HG03439 (cell line): ENCODE measurements at regions not wholly inside any gene's neighbourhood (a gene's known extent, or its start where the extent isn't known, plus 50 kb on each side); places are given as distances from the start of the nearest gene placed in this dataset.
"Not testable (repeated sequence)": the region's sequence is repeated elsewhere in the genome, so short reads cannot be mapped to it uniquely, and the experiment has no call there.

Experiments
- ATAC-seq: cut with Tn5 transposase; IDR thresholded peaks from one replicate; pipeline ENCODE4 v1.9.1; 2021; ENCODE audit warnings: mild to moderate bottlenecking, moderate library complexity; ENCODE audit not compliant: unreplicated experiment

GRCh38 chr1:81738875-81739274, 61.9 kb upstream of the ADGRL2 start:
- no peak for ATAC-seq

DNA sequence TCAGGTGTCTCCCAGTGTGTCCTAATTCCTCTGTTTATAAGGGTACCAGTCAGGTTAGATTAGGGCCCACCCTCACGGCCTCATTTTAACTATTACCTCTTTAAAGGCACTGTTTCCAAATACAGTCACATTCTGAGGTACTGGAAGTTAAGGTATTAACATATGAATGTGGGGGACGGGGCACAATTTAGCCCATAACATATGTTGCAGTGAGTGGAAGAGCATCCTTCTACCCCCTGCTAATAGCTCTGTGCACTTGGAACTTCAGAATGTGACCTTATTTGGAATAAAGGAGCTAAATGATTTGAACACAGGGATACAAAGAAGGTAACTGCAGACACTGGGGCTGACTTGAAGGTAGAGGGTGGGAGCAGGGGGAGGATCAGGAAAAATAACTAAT, 67.3 kb upstream of the ADGRL2 start:
- ATAC-seq, result no peak

DNA sequence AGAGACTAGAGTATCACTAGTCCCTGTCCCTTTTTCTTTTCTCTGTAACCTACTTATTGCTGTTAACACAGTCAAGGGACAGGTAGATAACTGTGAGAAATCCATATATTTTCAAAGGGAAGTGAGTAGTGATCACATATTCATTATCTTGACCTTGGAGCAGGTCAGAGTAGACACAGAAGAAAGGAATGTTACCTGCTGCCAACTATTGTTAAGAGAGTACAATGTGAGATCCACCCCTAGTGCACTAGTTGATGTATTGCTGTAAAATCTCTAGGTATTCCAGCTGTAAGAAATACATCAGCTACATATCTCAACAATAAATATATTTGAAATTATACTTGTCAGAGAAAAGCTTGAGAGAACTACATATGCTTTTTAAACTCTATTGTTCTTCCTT, 68.7 kb upstream of the ADGRL2 start:
- no peak for ATAC-seq

DNA sequence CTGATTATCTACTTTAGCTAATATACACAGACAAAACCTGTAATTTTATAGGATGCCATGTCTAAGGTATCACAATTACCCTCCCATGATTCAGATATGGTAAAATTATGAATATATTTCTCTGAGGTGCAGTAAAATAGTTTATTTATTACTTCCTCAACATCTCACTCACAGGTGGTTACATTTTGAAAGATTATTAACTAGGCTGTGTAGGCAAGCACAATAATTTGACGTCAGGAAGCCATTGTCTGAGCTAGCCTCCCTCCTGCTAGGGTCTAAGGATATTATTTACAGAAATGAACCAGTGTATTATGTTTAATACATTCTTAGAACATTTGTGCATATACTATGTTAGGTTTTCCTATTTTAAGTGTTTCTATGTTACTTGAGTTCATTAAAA, 69.9 kb upstream of the ADGRL2 start:
- no peak for ATAC-seq

GRCh38 chr1:81730299-81730698, 70.4 kb upstream of the ADGRL2 start:
- ATAC-seq, result not testable (repeated sequence)

- ATAC-seq, result no peak
These were observed 70.9 kb upstream of the ADGRL2 start for GRCh38 chr1:81729818-81730217.

DNA sequence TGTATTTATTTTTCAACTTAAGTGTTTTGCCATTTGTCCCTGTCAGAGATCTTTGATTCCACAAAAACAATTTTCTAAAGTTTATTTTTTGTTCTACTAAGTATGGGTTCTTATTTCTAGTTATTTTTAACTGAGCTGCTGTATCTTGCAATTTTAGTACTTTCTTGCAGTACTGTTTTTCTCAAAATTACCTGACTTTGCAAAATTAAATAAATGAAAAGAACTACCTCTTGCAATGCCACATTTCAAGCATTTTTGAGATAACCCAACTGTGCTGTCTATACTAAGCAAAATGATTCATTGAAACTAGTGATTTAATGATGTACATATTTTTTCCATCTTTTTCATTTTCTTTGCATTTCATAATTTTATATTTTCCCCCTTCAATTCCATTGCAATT, 71.5 kb upstream of the ADGRL2 start:
- ATAC-seq, result no peak

DNA sequence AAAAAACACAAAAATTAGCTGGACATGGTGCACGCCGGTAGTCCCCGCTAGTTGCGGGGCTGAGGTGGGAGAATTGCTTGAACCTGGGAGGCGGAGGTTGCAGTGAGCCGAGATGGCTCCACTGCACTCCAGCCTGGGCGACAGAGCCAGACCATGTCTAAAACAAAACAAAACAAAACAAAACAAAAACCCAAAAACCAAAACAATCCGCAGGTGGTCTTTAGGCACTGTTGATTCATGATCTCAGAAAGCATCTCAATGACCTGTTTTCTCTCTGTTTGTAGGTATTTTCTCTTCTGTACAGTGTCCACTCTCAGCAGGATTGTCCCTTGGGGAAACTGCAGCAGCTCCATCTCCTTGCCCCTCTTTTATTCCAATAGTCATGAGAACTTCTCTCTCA, 74.9 kb upstream of the ADGRL2 start:
- ATAC-seq, result no peak

- ATAC-seq, result not testable (repeated sequence)
These were observed 78.0 kb upstream of the ADGRL2 start for GRCh38 chr1:81722631-81723328.

GRCh38 chr1:81720256-81720655, 80.5 kb upstream of the ADGRL2 start:
- ATAC-seq, result not testable (repeated sequence)

DNA sequence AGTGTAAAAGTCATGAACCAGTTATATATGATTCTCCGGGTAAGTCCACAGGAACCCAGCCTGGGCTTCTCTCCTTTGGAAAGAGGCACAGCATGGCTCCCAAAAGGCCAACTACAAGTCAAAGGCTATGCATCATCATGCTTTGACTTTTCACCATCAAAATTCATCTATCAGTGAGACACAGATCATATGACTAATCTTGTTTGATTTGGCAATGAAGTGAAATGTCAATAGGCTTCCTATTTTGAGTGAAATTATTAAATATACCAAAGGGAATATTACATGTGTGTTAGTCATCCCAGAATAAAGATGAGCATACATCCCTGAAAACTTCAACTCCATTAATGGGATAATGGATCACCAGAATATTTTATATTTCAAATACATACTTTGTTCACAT, 83.5 kb upstream of the ADGRL2 start:
- ATAC-seq, result no peak

DNA sequence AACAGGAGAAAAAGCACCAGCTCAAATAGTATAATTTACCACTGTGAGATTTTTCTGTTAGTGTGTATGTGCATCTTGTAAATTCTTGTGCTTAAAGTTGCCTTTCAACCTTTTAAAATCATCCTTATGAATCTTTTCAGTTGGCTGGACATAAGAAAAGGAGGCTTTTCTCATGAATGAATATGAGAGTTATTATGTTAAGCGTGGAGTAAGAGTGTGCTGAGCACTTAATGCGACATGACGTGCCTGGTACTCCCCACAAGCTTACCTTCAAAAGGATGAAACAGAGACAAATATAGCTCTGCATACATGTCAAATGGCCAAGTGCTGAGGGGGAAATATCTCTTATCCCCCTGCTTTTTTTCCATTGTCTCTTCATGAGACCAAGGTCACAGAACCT, 85.3 kb upstream of the ADGRL2 start:
- no peak for ATAC-seq

DNA sequence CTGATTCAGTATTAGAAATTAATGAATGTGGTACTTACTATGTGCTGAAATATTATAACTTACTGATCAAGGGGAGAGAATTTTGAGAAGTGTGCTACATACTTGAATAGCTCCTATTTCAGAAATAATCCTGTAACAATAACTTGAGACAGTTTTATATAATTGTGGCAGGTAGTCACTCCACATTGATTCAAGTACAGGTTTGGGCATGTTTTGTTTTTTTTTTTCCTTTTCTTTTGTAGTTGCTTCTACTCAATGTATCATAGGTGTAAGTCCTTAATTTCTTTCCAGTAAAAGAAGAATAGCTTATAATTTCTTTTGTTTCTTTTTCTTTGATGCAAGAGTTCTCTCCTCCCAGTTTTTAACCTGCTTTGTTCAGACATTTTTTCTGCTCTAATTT, 86.1 kb upstream of the ADGRL2 start:
- no peak for ATAC-seq

DNA sequence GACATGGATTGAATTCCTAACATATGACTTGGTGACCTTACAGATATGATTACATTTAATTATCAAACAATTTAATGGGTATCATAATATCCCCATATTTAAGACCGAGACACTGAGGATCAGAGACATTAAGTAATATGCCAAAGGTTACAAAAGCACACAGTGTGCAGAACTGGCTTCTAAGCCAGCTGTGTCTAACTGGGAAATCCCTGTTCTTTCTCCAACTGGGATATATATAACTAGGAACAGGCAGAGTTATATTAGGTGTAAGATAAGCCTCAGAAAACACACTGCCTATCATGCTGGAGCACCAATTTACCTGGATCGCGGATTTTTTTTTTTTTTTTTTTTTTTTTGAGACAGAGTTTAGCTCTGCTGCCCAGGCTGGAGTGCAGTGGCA, 88.3 kb upstream of the ADGRL2 start:
- no peak for ATAC-seq

GRCh38 chr1:81710857-81711256, 89.9 kb upstream of the ADGRL2 start:
- ATAC-seq, result no peak

DNA sequence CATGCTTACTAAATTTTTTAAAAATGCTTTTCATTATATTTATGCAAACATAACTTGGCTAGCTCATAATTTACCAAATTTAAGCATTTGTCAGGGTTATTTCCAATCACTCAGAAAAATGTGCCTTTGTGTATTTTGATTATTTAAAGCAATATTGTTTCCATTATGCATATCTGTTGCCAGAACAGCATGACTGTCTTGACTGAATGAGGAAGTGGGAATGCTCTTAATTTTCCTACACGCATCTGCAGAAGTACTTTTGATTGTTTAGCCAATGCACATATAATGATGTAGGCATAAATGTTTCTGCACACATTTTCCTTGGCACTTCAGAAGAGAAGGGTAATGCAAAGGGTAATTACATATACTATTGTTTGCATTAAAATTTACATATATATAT, 92.5 kb upstream of the ADGRL2 start:
- ATAC-seq, result no peak

DNA sequence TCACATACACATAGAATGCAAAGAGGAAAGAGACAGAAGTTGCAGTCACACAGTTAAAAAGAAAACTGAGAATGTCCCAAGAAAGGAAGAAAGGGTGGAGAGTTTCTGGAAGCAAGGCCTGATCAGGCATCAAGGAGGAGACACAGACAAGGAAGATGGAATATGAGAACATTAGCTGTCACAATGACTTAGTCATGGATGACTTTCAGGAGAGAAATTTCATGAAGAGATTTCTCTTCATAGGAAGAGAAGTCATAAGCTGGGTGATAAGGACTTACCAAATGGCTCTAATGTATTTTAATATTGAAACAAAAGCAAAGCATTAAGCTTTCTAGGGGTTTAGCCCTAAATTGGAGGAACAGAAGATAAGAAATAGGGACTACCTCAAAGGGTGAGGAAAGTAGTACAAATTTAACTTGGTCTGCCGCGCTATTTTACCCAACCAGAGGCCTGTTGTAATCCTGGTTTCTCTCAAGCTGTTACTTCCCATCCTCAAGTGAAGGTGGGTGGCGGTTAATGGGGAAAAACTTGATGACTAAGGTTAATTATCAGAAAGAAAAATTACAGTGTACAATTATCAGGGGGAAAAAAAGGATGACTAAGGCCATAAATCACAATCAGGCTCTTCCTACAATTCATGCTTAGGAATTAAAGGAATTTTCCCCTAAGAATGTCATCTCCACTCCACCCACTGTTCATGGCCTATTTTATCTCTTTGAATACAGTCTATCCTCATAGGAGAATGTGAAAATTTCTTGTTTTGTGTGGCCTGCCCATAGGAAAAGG, 93.9 kb upstream of the ADGRL2 start:
- ATAC-seq, result no peak

DNA sequence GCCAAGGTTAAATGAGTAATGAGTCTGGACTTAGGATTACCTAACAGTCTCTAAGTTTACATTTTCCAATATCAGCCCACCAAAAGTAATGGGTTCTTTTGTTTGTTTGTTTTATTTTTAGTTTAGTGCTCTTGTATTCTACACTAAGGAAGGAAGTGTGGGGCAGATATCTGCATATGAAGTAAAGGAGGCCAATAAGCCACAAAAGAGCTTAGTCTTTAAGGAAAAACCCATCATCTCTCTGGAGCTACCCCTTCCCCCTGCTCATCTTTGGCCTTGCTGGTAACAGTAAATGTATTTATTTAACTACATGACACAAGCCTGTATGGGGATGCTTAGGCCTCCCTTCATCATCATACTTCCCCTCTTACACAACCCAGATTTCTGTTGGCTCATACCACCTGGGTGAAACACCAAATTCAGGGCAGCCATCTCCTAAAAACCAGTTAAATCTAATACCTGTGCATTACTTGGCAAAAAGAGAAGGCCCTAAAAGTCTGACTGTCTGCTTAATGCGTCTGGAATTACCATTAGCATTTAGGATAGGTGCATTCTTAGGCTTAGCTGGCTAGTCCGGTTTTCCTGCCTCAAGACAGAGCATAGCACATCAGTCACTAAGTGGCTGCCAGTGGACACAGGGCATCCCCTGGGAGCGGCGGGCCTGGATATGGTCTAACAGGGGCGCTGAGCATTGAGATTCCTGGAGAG, 96.8 kb upstream of the ADGRL2 start:
- ATAC-seq, result no peak

DNA sequence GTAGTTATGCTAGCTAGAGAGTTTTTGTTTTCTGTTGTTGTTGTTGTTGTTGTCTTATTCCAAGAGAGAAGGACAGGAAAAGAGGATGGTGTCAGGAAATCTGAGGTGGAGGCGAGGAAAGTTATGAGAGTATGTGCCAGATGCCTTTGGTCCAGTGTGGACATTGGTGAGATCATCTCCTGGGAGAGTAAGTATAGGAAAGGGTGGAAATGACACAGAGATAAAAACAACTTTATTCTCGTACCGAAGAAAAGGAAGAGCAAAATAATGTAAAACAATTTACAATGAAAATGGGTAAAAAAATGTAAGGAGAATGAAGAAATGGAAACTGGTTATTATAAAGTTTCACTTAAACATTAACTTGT, 97.4 kb upstream of the ADGRL2 start:
- ATAC-seq, result no peak

DNA sequence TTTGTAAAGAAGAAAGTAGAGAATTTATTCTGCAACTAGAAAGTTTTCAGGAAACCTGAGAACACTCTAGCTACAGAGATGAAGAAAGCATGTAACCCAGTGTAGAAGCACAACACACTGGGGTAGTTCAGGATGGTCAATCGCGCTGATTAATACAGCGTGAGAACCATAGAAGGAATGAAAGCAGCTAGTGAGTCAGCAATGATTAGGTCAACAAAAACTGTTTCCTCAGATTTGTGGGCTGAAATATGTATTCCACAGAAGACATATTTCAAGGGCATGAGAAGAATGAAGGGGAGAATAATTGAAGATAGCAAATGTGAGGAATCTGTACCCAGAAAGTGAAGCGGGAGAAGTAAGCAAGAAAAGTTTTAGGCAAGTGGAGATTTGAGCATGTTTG, 97.8 kb upstream of the ADGRL2 start:
- no peak for ATAC-seq

DNA sequence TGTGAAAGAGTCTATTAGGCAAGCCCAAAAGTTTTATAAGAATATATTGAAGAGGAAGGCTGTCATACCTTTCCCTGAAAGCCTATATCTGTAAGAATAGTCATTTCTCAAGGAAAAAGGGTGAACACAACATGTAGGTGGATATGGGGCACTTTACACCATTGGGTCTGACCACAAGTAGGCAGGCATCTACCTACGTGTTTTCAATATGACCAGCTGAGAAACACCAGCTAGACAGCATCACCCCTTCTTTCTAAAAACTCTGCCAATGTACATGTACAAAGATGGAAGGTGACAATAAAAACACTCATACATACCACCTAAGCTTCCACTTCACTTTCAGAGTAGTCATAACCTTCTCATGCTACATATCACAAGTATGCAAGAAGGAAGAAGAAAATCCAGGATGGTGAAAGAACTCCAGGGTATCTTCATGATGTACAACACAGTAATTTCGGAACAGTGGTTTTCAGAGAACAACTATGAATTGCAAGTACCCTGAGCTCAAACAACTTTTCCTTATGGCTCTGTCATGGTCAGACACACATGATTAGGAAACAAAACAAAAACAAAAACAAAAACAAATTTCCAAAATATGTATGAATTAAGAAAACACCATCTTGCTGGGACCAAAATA, 98.5 kb upstream of the ADGRL2 start:
- no peak for ATAC-seq
